ENCODE measurements at regions not wholly inside any gene's neighbourhood (a gene's known extent, or its start where the extent isn't known, plus 50 kb on each side); places are given as distances from the start of the nearest gene placed in this dataset.
"Not testable (repeated sequence)": the region's sequence is repeated elsewhere in the genome, so short reads cannot be mapped to it uniquely, and the experiment has no call there.

GRCh38 chr5:116773926-116774325, 199.3 kb upstream of the SEMA6A start:
- peaks cover 6 to 7% of the 10 kb centered on the region in 2 donors for H3K4me1 ChIP-seq
- intact Hi-C loops (cut with DNase I): no loop called here
- TF ChIP-seq POLR2A (IDR thresholded peaks at IDR 0.05) (no peak), CTCF (IDR thresholded peaks at IDR 0.05) (no peak)
- H3K36me3 ChIP-seq: no peaks in the 10 kb centered on the region
- no peak overlapping the region for H3K4me3 ChIP-seq (replicated peaks in 1 of 3)
- no peaks in the 10 kb centered on the region for H3K27me3 ChIP-seq
- 89 to 97% methylated on average over 5 of the region's 5 CpGs for WGBS, 2 donors
- no peak overlapping the region for H3K27ac ChIP-seq
- no peak for DNase-seq
- no peaks in the 10 kb centered on the region for H3K9me3 ChIP-seq

GRCh38 chr5:116772806-116773205, 198.2 kb upstream of the SEMA6A start:
- no peaks in the 10 kb centered on the region for H3K27me3 ChIP-seq
- no peak overlapping the region for H3K4me3 ChIP-seq (replicated peaks in 1 of 3)
- no peak overlapping the region for H3K27ac ChIP-seq
- no peak for DNase-seq
- H3K36me3 ChIP-seq: no peaks in the 10 kb centered on the region
- WGBS, 2 donors: 47 to 51% methylated on average over 3 of the region's 3 CpGs
- no peak for TF ChIP-seq POLR2A (IDR thresholded peaks at IDR 0.05)
- no peak for TF ChIP-seq CTCF (IDR thresholded peaks at IDR 0.05)
- H3K4me1 ChIP-seq: no peaks in the 10 kb centered on the region
- intact Hi-C loops (cut with DNase I): no loop called here
- no peaks in the 10 kb centered on the region for H3K9me3 ChIP-seq

- H3K9me3 ChIP-seq: no peaks in the 10 kb centered on the region
- H3K4me1 ChIP-seq: no peaks in the 10 kb centered on the region
- WGBS, 2 donors: 80 to 95% methylated on average over 1 of the region's 1 CpG
- H3K36me3 ChIP-seq: no peaks in the 10 kb centered on the region
- no peak overlapping the region for H3K27ac ChIP-seq
- intact Hi-C loops (cut with DNase I): no loop called here
- no peak overlapping the region for H3K4me3 ChIP-seq (replicated peaks in 1 of 3)
- no peaks in the 10 kb centered on the region for H3K27me3 ChIP-seq
- DNase-seq: no peak
- TF ChIP-seq CTCF (IDR thresholded peaks at IDR 0.05) (no peak), POLR2A (IDR thresholded peaks at IDR 0.05) (no peak)
Observed at GRCh38 chr5:116772152-116772501, 197.5 kb upstream of the SEMA6A start.

GRCh38 chr5:116771466-116772151, 197.0 kb upstream of the SEMA6A start:
- TF ChIP-seq CTCF (IDR thresholded peaks at IDR 0.05) (no peak), POLR2A (IDR thresholded peaks at IDR 0.05) (no peak)
- intact Hi-C loops (cut with DNase I): no loop called here
- no peaks in the 10 kb centered on the region for H3K27me3 ChIP-seq
- whole genome bisulfite sequencing, 2 donors: 62 to 76% methylated on average over 9 of the region's 9 CpGs
- no peaks in the 10 kb centered on the region for H3K9me3 ChIP-seq
- H3K36me3 ChIP-seq: no peaks in the 10 kb centered on the region
- H3K27ac ChIP-seq: no peak overlapping the region
- no peaks in the 10 kb centered on the region for H3K4me1 ChIP-seq
- H3K4me3 ChIP-seq (replicated peaks in 1 of 3): no peak overlapping the region
- no peak for DNase-seq

- H3K4me3 ChIP-seq (replicated peaks in 1 of 3); DNase-seq; H3K9me3 ChIP-seq; H3K4me1 ChIP-seq; H3K27ac ChIP-seq; H3K27me3 ChIP-seq; H3K36me3 ChIP-seq; intact Hi-C loops (cut with DNase I): not testable (repeated sequence)
- WGBS, 2 donors: 94 to 95% methylated on average over 2 of the region's 2 CpGs
Observed at GRCh38 chr5:116769953-116770352, 195.3 kb upstream of the SEMA6A start.

- Histone ChIP-seq H3K9me3 (no peaks in the 10 kb centered on the region), H3K27me3 (no peaks in the 10 kb centered on the region), H3K4me3 (replicated peaks in 1 of 3) (no peak overlapping the region), H3K36me3 (no peaks in the 10 kb centered on the region), H3K4me1 (no peaks in the 10 kb centered on the region), H3K27ac (no peak overlapping the region)
- no peak for TF ChIP-seq POLR2A (IDR thresholded peaks at IDR 0.05)
- TF ChIP-seq CTCF (IDR thresholded peaks at IDR 0.05): no peak
- 96% methylated on average over 7 of the region's 7 CpGs for whole genome bisulfite sequencing, 2 donors
- DNase-seq: no peak
- intact Hi-C loops (cut with DNase I): no loop called here
Observed at GRCh38 chr5:116769470-116769869, 194.8 kb upstream of the SEMA6A start.

All from thyroid gland (tissue), 4 donors.